HL-60 (cell line): ENCODE measurements at regions not wholly inside any gene's neighbourhood (a gene's known extent, or its start where the extent isn't known, plus 50 kb on each side); places are given as distances from the start of the nearest gene placed in this dataset.

ENCODE experiments used
- DNase-seq, 2 experiments: peaks; one replicate each; pipeline ENCODE4 v3.0.0-alpha.2; 2010 to 2020; ENCODE audit warnings: low read depth in 1 of 2, low spot score in 1 of 2
- H3K27ac ChIP-seq: fragments of 250-450 bp; sonication (Bioruptor Pico); replicated peaks from 2 replicates; pipeline ENCODE4 v1.5.1; 2020; ENCODE audit warnings: mild to moderate bottlenecking, moderate library complexity
- H3K27me3 ChIP-seq: fragments of 250-450 bp; sonication (Bioruptor Pico); 2 replicates; pipeline ENCODE4 v1.5.1; 2021; ENCODE audit warnings: mild to moderate bottlenecking, moderate library complexity; ENCODE audit not compliant: insufficient read depth, poor library complexity, severe bottlenecking
- H3K4me3 ChIP-seq: replicated peaks from 2 replicates; pipeline ENCODE4 v1.5.1; 2011; ENCODE audit warnings: mild to moderate bottlenecking, control low read depth, low read length; ENCODE audit not compliant: insufficient read depth
- CTCF ChIP-seq: IDR thresholded peaks from one replicate; pipeline ENCODE4 v1.5.1; 2011; ENCODE audit warnings: low read length, control low read depth, inconsistent platforms; ENCODE audit not compliant: insufficient read depth
- GABPA ChIP-seq: IDR thresholded peaks from 2 replicates; pipeline ENCODE4 v1.6.1; 2012; ENCODE audit warnings: low read depth
- POLR2AphosphoS5 ChIP-seq: IDR thresholded peaks from 2 replicates; pipeline ENCODE4 v1.6.1; 2012; ENCODE audit warnings: low read depth
- REST ChIP-seq: IDR thresholded peaks from 2 replicates; pipeline ENCODE4 v1.6.1; 2012; ENCODE audit warnings: low read depth; ENCODE audit not compliant: insufficient replicate concordance
- SPI1 ChIP-seq: IDR thresholded peaks from 2 replicates; pipeline ENCODE4 v1.6.1; 2012; ENCODE audit warnings: low read depth, mild to moderate bottlenecking, borderline replicate concordance

GRCh38 chr2:51844596-51844995, 812.7 kb upstream of the NRXN1 start:
- TF ChIP-seq REST (no peak), GABPA (no peak), POLR2AphosphoS5 (no peak), SPI1 (no peak), CTCF (no peak)
- DNase-seq: no peak
- no peak overlapping the region for H3K27ac ChIP-seq
- H3K27me3 ChIP-seq: no peaks in the 10 kb centered on the region
- no peak overlapping the region for H3K4me3 ChIP-seq

GRCh38 chr2:51829477-51829876, 797.5 kb upstream of the NRXN1 start:
- no peak for TF ChIP-seq POLR2AphosphoS5
- no peak for TF ChIP-seq CTCF
- TF ChIP-seq SPI1: no peak
- no peak for TF ChIP-seq GABPA
- no peak for TF ChIP-seq REST
- Histone ChIP-seq H3K27me3 (no peaks in the 10 kb centered on the region), H3K4me3 (no peak overlapping the region), H3K27ac (no peak overlapping the region)
- no peak for DNase-seq

GRCh38 chr2:51825823-51826222, 793.9 kb upstream of the NRXN1 start:
- TF ChIP-seq GABPA: no peak
- TF ChIP-seq SPI1: no peak
- TF ChIP-seq REST: no peak
- TF ChIP-seq POLR2AphosphoS5: no peak
- TF ChIP-seq CTCF: no peak
- Histone ChIP-seq H3K4me3 (no peak overlapping the region), H3K27ac (no peak overlapping the region), H3K27me3 (no peaks in the 10 kb centered on the region)
- DNase-seq: no peak
